ENCODE measurements at regions not wholly inside any gene's neighbourhood (a gene's known extent, or its start where the extent isn't known, plus 50 kb on each side); places are given as distances from the start of the nearest gene placed in this dataset.

DNA sequence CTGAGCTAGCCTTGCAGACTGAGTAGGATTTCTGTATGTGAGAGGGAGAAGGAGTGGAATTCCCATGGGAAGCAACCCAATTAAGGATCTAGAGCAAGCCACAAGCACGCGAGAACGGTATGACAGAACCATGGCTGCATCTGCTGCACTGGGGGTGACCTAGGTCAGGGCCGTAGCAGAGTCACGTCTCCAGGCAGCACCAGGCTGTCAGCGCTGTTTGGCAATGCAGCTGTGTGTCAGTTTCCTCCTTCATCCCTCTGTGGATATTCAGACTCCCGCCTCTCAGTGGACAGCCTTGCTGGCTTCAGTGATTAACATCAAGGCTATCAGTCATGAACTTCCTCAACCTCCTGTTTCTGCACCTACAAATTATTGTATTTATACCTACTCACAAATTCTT lies 118.1 kb upstream of the PPP2R5A start (continued):
- TF ChIP-seq PTBP1 (IDR thresholded peaks at IDR 0.05; ENCODE audit: low read depth, low read length) (no peak), ZNF239 (CRISPR knock-in tag; IDR thresholded peaks at IDR 0.05) (no peak), ZNF780A (CRISPR knock-in tag; IDR thresholded peaks at IDR 0.05) (no peak), RBM17 (IDR thresholded peaks at IDR 0.05; ENCODE audit: borderline replicate concordance, low read depth, low read length) (no peak), CBX3 (IDR thresholded peaks at IDR 0.05; ENCODE audit: borderline replicate concordance in 1 of 2, low read length in 2 of 2) (peak in 1 of 2 experiments; percentile 18; a peak in 1 of 3 replicates), OTX1 (CRISPR knock-in tag; IDR thresholded peaks at IDR 0.05) (no peak), CXXC5 (CRISPR knock-in tag; IDR thresholded peaks at IDR 0.05) (no peak), U2AF2 (optimal IDR thresholded peaks at IDR 0.05; ENCODE audit: low read depth, low read length) (no peak), JUN (IDR thresholded peaks at IDR 0.05; ENCODE audit: borderline replicate concordance, low read depth, low read length) (no peak), JUN (CRISPR knock-in tag; IDR thresholded peaks at IDR 0.05; ENCODE audit: borderline replicate concordance) (no peak), HMG20A (CRISPR knock-in tag; conservative IDR thresholded peaks at IDR 0.05) (no peak), CC2D1A (IDR thresholded peaks at IDR 0.05) (no peak), SMAD1 (IDR thresholded peaks at IDR 0.05; ENCODE audit: low read depth, low read length, partially characterized antibody) (no peak), ZNF134 (CRISPR knock-in tag; conservative IDR thresholded peaks at IDR 0.05) (no peak), PURB (CRISPR knock-in tag; IDR thresholded peaks at IDR 0.05; ENCODE audit: low read depth) (no peak), NR2C2 (CRISPR knock-in tag; IDR thresholded peaks at IDR 0.05) (no peak), NR2C2 (tag; IDR thresholded peaks at IDR 0.05) (peak; percentile 38), SRSF7 (optimal IDR thresholded peaks at IDR 0.05; ENCODE audit: low read depth, low read length) (no peak), DNMT1 (IDR thresholded peaks at IDR 0.05) (no peak), RBM22 (IDR thresholded peaks at IDR 0.05; ENCODE audit: low read depth, low read length, poor library complexity, severe bottlenecking) (no peak), ASH1L (IDR thresholded peaks at IDR 0.05; ENCODE audit: borderline replicate concordance, low read depth, partially characterized antibody) (no peak)
- TF ChIP-seq, protein P1, sequence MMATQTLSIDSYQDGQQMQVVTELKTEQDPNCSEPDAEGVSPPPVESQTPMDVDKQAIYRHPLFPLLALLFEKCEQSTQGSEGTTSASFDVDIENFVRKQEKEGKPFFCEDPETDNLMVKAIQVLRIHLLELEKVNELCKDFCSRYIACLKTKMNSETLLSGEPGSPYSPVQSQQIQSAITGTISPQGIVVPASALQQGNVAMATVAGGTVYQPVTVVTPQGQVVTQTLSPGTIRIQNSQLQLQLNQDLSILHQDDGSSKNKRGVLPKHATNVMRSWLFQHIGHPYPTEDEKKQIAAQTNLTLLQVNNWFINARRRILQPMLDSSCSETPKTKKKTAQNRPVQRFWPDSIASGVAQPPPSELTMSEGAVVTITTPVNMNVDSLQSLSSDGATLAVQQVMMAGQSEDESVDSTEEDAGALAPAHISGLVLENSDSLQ (IDR thresholded peaks at IDR 0.05) = peak; percentile 14; the same call in 1 of the 2 replicates
- TF ChIP-seq, protein P2, sequence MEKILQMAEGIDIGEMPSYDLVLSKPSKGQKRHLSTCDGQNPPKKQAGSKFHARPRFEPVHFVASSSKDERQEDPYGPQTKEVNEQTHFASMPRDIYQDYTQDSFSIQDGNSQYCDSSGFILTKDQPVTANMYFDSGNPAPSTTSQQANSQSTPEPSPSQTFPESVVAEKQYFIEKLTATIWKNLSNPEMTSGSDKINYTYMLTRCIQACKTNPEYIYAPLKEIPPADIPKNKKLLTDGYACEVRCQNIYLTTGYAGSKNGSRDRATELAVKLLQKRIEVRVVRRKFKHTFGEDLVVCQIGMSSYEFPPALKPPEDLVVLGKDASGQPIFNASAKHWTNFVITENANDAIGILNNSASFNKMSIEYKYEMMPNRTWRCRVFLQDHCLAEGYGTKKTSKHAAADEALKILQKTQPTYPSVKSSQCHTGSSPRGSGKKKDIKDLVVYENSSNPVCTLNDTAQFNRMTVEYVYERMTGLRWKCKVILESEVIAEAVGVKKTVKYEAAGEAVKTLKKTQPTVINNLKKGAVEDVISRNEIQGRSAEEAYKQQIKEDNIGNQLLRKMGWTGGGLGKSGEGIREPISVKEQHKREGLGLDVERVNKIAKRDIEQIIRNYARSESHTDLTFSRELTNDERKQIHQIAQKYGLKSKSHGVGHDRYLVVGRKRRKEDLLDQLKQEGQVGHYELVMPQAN (IDR thresholded peaks at IDR 0.05; ENCODE audit: borderline replicate concordance) = no peak
- TF ChIP-seq, protein P3, sequence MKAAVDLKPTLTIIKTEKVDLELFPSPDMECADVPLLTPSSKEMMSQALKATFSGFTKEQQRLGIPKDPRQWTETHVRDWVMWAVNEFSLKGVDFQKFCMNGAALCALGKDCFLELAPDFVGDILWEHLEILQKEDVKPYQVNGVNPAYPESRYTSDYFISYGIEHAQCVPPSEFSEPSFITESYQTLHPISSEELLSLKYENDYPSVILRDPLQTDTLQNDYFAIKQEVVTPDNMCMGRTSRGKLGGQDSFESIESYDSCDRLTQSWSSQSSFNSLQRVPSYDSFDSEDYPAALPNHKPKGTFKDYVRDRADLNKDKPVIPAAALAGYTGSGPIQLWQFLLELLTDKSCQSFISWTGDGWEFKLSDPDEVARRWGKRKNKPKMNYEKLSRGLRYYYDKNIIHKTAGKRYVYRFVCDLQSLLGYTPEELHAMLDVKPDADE (conservative IDR thresholded peaks at IDR 0.05; ENCODE audit: control insufficient read depth, low read depth, low read length) = 0 out of 2 replicates have a peak, but pooled peaks have one; percentile 25
- TF ChIP-seq, protein P4, sequence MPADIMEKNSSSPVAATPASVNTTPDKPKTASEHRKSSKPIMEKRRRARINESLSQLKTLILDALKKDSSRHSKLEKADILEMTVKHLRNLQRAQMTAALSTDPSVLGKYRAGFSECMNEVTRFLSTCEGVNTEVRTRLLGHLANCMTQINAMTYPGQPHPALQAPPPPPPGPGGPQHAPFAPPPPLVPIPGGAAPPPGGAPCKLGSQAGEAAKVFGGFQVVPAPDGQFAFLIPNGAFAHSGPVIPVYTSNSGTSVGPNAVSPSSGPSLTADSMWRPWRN (IDR thresholded peaks at IDR 0.05; ENCODE audit: low read depth) = no peak
- TF ChIP-seq, protein P5, sequence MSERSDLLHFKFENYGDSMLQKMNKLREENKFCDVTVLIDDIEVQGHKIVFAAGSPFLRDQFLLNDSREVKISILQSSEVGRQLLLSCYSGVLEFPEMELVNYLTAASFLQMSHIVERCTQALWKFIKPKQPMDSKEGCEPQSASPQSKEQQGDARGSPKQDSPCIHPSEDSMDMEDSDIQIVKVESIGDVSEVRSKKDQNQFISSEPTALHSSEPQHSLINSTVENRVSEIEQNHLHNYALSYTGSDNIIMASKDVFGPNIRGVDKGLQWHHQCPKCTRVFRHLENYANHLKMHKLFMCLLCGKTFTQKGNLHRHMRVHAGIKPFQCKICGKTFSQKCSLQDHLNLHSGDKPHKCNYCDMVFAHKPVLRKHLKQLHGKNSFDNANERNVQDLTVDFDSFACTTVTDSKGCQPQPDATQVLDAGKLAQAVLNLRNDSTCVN (CRISPR knock-in tag; IDR thresholded peaks at IDR 0.05) = no peak
